HS-27A (cell line): ENCODE measurements at regions not wholly inside any gene's neighbourhood (a gene's known extent, or its start where the extent isn't known, plus 50 kb on each side); places are given as distances from the start of the nearest gene placed in this dataset.
"Not testable (repeated sequence)": the region's sequence is repeated elsewhere in the genome, so short reads cannot be mapped to it uniquely, and the experiment has no call there.

Source experiments
- DNase-seq: peaks from one replicate; pipeline ENCODE4 v3.0.0-alpha.2; 2012; ENCODE audit warnings: low read depth, missing footprints

DNA sequence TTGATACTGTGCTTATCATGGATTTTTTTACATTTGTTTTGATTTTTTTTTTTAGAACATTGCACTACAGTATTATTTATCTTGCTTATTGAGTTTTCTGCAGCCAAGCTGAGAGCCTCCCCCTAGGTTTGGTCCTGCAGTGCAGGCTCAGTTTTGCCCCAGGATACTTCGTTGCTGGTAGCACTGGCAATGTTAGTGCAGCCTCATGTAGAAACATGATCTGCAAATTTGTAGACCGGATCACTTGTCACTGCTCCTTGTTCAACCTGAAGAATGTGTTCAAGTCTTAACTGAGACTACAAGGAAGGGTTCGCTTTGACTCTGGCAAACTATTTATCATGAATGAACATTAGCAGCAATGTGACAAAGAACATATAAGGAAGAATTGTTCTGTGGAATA is 377.2 kb upstream of the PDE3A start:
- DNase-seq: no peak

- DNase-seq: no peak
These were observed 376.0 kb upstream of the PDE3A start for GRCh38 chr12:19992311-19992710.

DNA sequence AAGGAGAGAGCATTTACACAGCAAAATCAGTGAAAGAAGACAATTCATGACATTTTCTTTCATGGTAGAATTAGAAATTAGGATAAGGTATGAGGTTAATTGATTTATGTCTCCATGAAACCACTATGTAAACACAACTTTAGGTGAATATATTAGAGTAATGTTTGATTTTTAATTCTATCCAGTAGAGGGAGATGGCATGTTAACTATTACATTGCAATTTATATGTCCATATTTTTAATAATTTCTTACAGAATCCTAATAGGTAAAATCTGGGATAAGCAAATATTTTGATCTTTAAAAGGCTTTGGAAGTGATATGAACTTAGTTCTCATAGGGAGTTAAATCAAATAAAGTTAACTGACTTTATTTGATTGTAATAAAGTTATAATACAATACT is 373.4 kb upstream of the PDE3A start:
- no peak for DNase-seq

DNA sequence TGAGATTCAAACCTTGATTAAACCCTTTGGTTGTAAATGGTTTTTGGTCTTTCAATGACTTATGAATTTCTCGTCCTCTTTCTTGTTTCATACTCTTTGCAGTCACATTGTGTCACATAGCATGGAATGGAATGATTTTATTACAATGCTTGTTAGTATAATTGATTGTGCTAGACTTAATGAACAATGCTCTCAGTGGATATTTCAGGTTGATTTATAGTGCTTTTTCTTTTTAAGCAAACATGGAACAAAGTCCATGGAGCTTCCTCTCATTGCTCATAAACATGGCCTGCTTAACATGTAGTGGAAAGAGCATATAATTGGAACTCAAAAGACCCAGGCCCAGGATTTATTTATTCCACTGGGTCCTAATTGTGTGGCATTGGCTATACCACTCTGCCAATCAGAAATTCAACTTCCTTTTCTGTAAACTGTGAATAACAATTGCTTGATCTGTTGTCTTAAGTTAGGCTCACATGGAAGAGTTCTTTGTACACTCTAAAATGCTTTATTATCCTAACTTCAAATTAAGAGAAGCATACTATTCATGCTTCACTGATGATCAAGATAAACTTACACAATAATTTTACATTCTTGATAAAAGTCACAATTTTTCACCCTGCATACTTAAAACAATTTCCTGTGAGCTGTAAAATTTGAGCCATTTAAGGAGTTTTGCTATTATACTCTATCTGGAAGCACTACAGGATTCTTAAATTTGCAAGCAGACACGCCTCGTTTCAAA is 370.5 kb upstream of the PDE3A start:
- DNase-seq: no peak

DNA sequence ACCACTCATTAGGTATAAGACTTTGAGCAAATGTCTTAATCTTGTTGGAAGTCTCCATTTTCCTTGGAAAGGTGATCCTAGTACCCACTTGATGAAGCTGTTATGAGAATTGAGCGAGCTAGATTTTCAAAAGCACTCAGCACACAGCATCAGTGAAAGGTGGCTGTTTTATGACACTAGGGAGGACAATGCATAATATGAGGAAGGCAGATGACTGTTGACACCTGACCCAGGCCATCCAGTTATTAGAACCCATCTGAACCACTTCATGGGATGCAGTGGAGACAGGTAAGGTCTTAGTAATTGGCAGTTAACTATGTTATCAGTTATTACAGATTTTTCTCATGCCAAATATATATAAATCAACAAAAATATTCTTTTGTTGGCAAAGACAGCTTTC is 369.9 kb upstream of the PDE3A start:
- DNase-seq: no peak

DNA sequence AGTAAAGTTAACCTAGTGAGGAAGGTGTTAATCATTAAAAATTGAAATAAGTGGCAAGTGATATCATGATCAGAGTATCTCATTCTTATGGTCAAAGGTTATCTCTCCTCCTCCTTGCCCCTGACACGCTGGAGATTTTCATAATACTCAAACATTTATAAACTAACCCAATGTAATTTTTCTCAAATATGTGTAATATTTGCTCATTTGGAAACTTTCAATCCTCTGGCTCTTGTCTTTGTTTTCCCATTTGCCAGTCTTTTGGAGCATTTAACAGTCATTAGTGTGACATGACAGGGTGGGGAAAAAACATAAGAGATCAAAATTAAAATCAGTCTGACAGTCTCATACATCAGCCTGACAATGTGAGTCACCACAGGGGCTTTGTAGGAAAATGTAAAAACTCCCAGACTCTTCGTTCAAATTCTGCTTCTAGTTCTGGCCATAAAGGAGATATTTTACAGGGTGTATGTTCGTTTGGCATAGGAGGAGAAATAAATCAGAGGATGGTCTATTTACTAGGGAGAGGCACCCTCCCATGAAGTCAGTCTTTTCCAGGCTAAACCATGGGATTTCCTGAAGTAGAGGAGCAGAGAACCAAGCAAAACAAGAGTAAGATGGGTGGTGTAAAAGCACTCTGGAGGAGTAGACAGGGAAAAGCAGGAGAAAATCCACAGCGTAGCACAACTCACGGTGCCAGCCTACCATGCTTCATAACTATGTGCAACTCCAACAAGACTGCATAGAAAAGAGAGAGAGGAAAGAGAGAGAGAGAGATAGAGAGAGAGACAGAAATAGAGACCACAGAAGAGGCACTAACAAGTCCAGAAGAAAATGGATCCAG is 369.2 kb upstream of the PDE3A start:
- no peak for DNase-seq

DNA sequence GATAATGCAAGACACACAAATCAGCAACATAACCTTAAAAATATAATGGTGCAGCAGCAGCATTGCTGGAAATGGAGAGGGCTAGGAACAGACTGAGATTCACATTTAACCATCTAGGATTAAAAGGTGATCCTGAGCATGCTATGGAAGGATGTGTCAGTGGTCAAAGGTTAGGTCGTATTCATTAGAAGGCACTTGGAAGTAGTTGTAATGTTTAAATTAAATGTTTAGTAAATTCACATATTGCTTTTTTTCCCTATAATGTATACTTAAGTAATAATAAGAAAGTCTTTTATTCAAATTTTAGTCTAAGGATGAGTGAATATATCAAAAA is 368.6 kb upstream of the PDE3A start:
- DNase-seq: no peak

DNA sequence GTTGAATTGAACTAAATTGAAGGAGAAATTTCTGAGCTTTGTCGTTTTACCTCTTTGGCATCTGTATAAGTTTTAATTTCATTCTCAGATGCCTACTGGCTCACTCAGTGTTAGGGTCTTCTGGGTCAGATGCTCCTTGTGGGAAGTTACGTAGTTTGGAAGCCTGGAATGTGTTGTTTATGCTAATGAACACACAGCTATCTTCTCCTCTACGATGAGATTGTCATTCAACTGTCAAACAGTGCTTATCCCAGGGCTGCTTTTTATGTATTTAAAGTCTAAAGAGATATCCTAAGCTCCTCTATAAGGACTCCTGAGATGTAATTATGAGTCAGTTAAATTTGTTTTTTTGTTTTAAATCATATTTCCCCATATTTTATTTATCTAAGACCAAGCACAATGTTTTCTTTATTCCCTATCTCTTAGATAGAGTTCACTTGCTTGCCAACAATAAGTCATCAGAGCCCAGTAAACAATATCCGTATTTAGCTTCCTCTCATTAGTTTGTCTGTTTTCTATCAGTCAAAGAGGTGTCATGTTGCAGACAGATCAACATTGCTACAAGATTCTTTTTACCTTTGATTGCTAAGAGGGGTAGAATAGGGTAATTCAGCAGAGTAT is 368.0 kb upstream of the PDE3A start:
- DNase-seq: no peak

DNA sequence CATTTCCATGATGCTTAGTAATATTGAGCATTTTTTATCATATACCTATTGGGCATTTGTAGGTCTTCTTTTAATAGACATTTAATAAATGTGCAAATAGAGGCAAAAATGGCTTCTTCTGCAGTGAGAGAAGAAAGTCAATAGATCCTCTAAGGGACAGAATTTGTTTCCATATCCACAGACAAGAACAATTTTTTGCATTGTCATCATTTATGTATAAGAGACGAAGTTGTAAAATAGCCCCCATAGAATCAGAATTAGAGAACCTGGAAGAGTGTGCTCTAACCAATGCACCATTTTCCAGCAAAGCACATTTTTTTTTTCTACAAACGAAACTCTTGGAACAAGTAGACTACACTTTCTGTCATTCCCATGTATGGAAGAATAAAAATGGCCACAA is 365.1 kb upstream of the PDE3A start:
- no peak for DNase-seq

DNA sequence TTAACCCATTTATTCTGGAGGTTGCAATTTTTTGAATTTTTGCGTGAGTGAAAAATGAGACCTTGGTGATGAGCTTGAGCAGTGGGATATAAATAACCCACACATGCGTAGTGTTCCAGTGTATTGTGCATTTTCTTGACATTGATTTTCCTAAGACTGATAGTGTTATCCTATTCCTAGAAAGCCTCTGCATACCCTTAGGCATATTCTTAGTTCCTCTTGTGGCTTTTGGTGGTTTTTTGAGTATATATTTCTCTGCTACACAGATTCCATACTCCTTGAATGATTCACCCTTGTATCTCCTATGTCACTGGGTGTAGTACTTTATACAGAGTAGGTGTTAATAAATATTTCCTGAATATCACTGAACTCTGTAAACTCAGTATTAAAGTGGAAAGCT is 363.4 kb upstream of the PDE3A start:
- DNase-seq: no peak

- peak; percentile 36 for DNase-seq
These were observed 361.2 kb upstream of the PDE3A start for GRCh38 chr12:20006871-20007730.

DNA sequence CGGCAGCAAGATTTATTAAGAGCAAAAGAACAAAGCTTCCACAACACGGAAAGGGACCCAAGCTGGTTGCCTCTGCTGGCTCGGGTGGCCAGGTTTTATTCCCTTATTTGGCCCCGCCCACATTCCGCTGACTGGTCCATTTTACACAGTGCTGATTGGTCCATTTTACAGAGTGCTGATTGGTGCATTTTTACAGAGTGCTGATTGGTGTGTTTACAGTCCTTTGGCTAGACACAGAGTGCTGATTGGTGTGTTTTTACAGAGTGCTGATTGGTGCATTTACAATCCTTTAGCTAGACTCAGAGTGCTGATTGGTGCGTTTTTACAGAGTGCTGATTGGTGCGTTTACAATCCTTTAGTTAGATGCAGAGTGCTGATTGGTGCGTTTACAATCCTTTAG is 358.4 kb upstream of the PDE3A start:
- DNase-seq: not testable (repeated sequence)

GRCh38 chr12:20011200-20011599 is 357.1 kb upstream of the PDE3A start:
- DNase-seq: no peak

GRCh38 chr12:20017802-20018201 is 350.5 kb upstream of the PDE3A start:
- no peak for DNase-seq

DNA sequence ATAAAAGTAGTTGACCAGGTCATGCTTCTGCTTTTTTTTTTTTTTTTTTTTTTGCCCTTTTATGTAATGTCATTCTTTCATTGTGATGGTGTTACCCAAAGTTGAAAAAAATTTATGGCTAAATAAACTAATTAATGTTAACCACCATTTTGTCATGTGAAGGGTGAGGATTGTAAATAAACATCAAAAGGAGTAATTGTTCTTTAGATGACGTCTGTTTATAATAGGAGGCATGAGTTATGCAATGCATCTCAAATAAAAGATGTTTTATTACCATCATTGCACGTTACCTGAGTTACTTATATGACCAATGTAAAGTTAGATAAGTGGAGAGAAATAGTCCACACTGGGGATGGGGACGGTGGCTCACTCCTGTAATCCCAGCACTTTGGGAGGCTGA is 349.9 kb upstream of the PDE3A start:
- no peak for DNase-seq

- DNase-seq: no peak
These were observed 344.1 kb upstream of the PDE3A start for GRCh38 chr12:20024194-20024593.

DNA sequence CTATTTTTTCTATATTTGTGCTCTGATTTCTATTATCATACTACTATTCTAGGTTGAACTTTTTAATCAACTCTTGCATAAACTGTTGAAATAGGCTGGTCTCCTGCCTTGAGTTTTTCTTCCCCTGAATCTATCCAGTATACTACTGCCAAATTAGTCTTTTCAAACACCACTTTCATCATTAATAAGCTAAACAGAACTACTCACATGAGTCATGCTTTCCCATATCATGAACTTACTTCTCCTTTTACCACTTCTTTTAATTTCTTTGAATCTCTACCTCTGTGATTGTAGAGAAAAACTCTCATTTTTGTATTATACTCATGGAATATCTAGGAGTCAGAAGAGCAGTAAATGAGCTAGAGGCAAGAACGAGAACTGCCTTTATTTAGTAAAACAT is 340.3 kb upstream of the PDE3A start:
- DNase-seq: no peak

DNA sequence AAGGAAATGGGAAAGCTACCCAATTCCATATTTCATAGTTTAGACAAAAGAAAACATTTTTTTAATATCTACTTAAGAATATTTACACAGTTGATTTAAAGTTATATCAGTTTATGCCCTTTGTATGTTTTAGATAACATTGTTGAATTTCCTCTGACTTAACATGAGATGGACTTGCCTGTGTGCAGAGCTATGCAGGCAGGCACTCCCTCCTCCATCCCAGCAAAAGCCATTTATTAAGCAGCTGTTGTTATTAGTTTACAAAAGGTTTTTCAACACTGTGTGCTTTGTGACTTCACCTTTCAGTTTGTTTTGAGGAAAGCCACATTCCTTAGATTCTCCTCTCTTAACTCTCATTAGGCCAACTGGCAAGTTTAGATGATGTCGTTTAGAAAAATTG is 337.5 kb upstream of the PDE3A start:
- DNase-seq: no peak

GRCh38 chr12:20039562-20039961 is 328.8 kb upstream of the PDE3A start:
- no peak for DNase-seq

GRCh38 chr12:20040184-20040583 is 328.2 kb upstream of the PDE3A start:
- DNase-seq: no peak

- no peak for DNase-seq
These were observed 327.5 kb upstream of the PDE3A start for GRCh38 chr12:20040831-20041230.

DNA sequence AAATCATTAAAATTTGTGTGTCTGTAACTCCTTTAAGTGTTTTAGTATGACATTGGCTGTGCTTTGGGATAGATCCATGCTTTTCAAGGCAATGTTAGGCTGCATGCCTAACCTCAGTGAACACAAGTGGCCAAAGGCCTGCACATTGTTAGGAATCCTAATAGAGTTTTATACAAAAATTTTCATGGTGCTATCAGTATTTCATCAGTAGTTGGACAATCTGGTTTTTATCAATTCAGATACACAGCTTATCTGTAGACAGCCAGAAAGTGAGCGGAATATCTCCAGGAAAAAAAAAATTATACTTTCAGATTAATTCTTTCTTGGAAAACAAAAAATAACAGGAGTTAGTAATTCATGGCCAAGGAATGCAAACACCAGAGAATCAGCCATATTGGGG is 324.0 kb upstream of the PDE3A start:
- DNase-seq: no peak
